ENCODE measurements at regions not wholly inside any gene's neighbourhood (a gene's known extent, or its start where the extent isn't known, plus 50 kb on each side); places are given as distances from the start of the nearest gene placed in this dataset.

GRCh38 chr13:104065328-104065727 lies 999.1 kb upstream of the SLC10A2 start:
- no peak for DNase-seq (ENCODE audit: insufficient read length, low spot score, missing footprints)
- Histone ChIP-seq H3K27me3 (ENCODE audit: insufficient read depth, low read length) (no peaks in the 10 kb centered on the region), H3K27ac (ENCODE audit: low read depth, low read length) (no peak overlapping the region), H3K79me2 (ENCODE audit: insufficient read depth, low read length) (no peaks in the 10 kb centered on the region), H2AFZ (ENCODE audit: low read length) (no peak overlapping the region), H3K4me2 (ENCODE audit: insufficient read depth, low read length) (no peak overlapping the region), H3K4me3 (ENCODE audit: insufficient read depth, low read length) (no peak overlapping the region), H3K4me1 (ENCODE audit: insufficient read depth, low read length) (no peaks in the 10 kb centered on the region), H3K9me3 (ENCODE audit: low read depth, low read length) (no peaks in the 10 kb centered on the region), H3K36me3 (ENCODE audit: insufficient read depth, low read length) (no peaks in the 10 kb centered on the region), H4K20me1 (ENCODE audit: insufficient read depth, low read length) (no peaks in the 10 kb centered on the region)
- TF ChIP-seq CTCF (IDR thresholded peaks at IDR 0.05; ENCODE audit: extremely low read depth, low read depth, low read length): no peak

- Histone ChIP-seq H3K9me3 (ENCODE audit: low read depth, low read length) (no peaks in the 10 kb centered on the region), H3K27me3 (ENCODE audit: insufficient read depth, low read length) (no peaks in the 10 kb centered on the region), H3K4me2 (ENCODE audit: insufficient read depth, low read length) (no peak overlapping the region), H3K36me3 (ENCODE audit: insufficient read depth, low read length) (no peaks in the 10 kb centered on the region), H3K79me2 (ENCODE audit: insufficient read depth, low read length) (no peaks in the 10 kb centered on the region), H3K4me1 (ENCODE audit: insufficient read depth, low read length) (no peaks in the 10 kb centered on the region), H3K27ac (ENCODE audit: low read depth, low read length) (no peak overlapping the region), H2AFZ (ENCODE audit: low read length) (no peak overlapping the region), H4K20me1 (ENCODE audit: insufficient read depth, low read length) (no peaks in the 10 kb centered on the region), H3K4me3 (ENCODE audit: insufficient read depth, low read length) (no peak overlapping the region)
- TF ChIP-seq CTCF (IDR thresholded peaks at IDR 0.05; ENCODE audit: extremely low read depth, low read depth, low read length): no peak
- no peak for DNase-seq (ENCODE audit: insufficient read length, low spot score, missing footprints)
Measured at GRCh38 chr13:104057861-104058260, 991.6 kb upstream of the SLC10A2 start.

- H4K20me1 ChIP-seq (ENCODE audit: insufficient read depth, low read length): no peaks in the 10 kb centered on the region
- DNase-seq (ENCODE audit: insufficient read length, low spot score, missing footprints): no peak
- no peaks in the 10 kb centered on the region for H3K79me2 ChIP-seq (ENCODE audit: insufficient read depth, low read length)
- no peaks in the 10 kb centered on the region for H3K9me3 ChIP-seq (ENCODE audit: low read depth, low read length)
- no peaks in the 10 kb centered on the region for H3K4me1 ChIP-seq (ENCODE audit: insufficient read depth, low read length)
- H3K27me3 ChIP-seq (ENCODE audit: insufficient read depth, low read length): no peaks in the 10 kb centered on the region
- H3K36me3 ChIP-seq (ENCODE audit: insufficient read depth, low read length): no peaks in the 10 kb centered on the region
- no peak overlapping the region for H3K4me3 ChIP-seq (ENCODE audit: insufficient read depth, low read length)
- no peak for TF ChIP-seq CTCF (IDR thresholded peaks at IDR 0.05; ENCODE audit: extremely low read depth, low read depth, low read length)
- no peak overlapping the region for H3K27ac ChIP-seq (ENCODE audit: low read depth, low read length)
- no peak overlapping the region for H2AFZ ChIP-seq (ENCODE audit: low read length)
- no peak overlapping the region for H3K4me2 ChIP-seq (ENCODE audit: insufficient read depth, low read length)
Measured at GRCh38 chr13:104045907-104046306, 979.7 kb upstream of the SLC10A2 start.

- Histone ChIP-seq H3K27ac (ENCODE audit: low read depth, low read length) (no peak overlapping the region), H3K36me3 (ENCODE audit: insufficient read depth, low read length) (no peaks in the 10 kb centered on the region), H3K79me2 (ENCODE audit: insufficient read depth, low read length) (no peaks in the 10 kb centered on the region), H3K9me3 (ENCODE audit: low read depth, low read length) (no peaks in the 10 kb centered on the region), H2AFZ (ENCODE audit: low read length) (no peak overlapping the region), H3K27me3 (ENCODE audit: insufficient read depth, low read length) (no peaks in the 10 kb centered on the region), H3K4me1 (ENCODE audit: insufficient read depth, low read length) (no peaks in the 10 kb centered on the region), H3K4me3 (ENCODE audit: insufficient read depth, low read length) (no peak overlapping the region), H3K4me2 (ENCODE audit: insufficient read depth, low read length) (no peak overlapping the region), H4K20me1 (ENCODE audit: insufficient read depth, low read length) (no peaks in the 10 kb centered on the region)
- no peak for DNase-seq (ENCODE audit: insufficient read length, low spot score, missing footprints)
- no peak for TF ChIP-seq CTCF (IDR thresholded peaks at IDR 0.05; ENCODE audit: extremely low read depth, low read depth, low read length)
Measured at GRCh38 chr13:104043184-104043583, 977.0 kb upstream of the SLC10A2 start.

All from osteoblast (primary cell).